NCI-H2227 treated with DMSO at 0.1 percent for 48 hours (cell line): ENCODE measurements at regions not wholly inside any gene's neighbourhood (a gene's known extent, or its start where the extent isn't known, plus 50 kb on each side); places are given as distances from the start of the nearest gene placed in this dataset.
A peak's percentile ranks its signal among the peaks of the same experiment; 100 is the strongest.
"Not testable (repeated sequence)": the region's sequence is repeated elsewhere in the genome, so short reads cannot be mapped to it uniquely, and the experiment has no call there.

Experiments used
- DNase-seq: peaks from one replicate; lab custom pipeline; 2025; lab: John Stamatoyannopoulos, UW

- DNase-seq: no peak
These were observed 533.3 kb downstream of the SOCS6 start for GRCh38 chr18:70822117-70822516.

- no peak for DNase-seq
These were observed 519.7 kb downstream of the SOCS6 start for GRCh38 chr18:70808481-70809056.

- peak; percentile 12 for DNase-seq
These were observed 493.1 kb downstream of the SOCS6 start for GRCh38 chr18:70781860-70782453.

GRCh38 chr18:70766254-70766653, 477.4 kb downstream of the SOCS6 start:
- not testable (repeated sequence) for DNase-seq

- DNase-seq: no peak
These were observed 474.0 kb downstream of the SOCS6 start for GRCh38 chr18:70762812-70763211.

GRCh38 chr18:70758780-70759179, 469.9 kb downstream of the SOCS6 start:
- no peak for DNase-seq

GRCh38 chr18:70754486-70754885, 465.6 kb downstream of the SOCS6 start:
- no peak for DNase-seq

GRCh38 chr18:70732916-70733315, 444.1 kb downstream of the SOCS6 start:
- DNase-seq: no peak

GRCh38 chr18:70732188-70732587, 443.3 kb downstream of the SOCS6 start:
- DNase-seq: no peak

- DNase-seq: no peak
These were observed 431.8 kb downstream of the SOCS6 start for GRCh38 chr18:70720607-70721006.

GRCh38 chr18:70709720-70710119, 420.9 kb downstream of the SOCS6 start:
- DNase-seq: no peak

- no peak for DNase-seq
These were observed 420.3 kb downstream of the SOCS6 start for GRCh38 chr18:70709144-70709543.

GRCh38 chr18:70705831-70706416, 417.1 kb downstream of the SOCS6 start:
- DNase-seq: peak; percentile 40

GRCh38 chr18:70700496-70700895, 411.7 kb downstream of the SOCS6 start:
- DNase-seq: no peak

- DNase-seq: no peak
These were observed 409.7 kb downstream of the SOCS6 start for GRCh38 chr18:70698574-70698973.

- no peak for DNase-seq
These were observed 404.4 kb downstream of the SOCS6 start for GRCh38 chr18:70693246-70693645.

GRCh38 chr18:70689765-70690164, 400.9 kb downstream of the SOCS6 start:
- not testable (repeated sequence) for DNase-seq

GRCh38 chr18:70688286-70688685, 399.4 kb downstream of the SOCS6 start:
- DNase-seq: no peak

GRCh38 chr18:70684821-70685220, 396.0 kb downstream of the SOCS6 start:
- DNase-seq: no peak

- no peak for DNase-seq
These were observed 394.4 kb downstream of the SOCS6 start for GRCh38 chr18:70683263-70683662.

GRCh38 chr18:70674896-70675295, 386.1 kb downstream of the SOCS6 start:
- no peak for DNase-seq

GRCh38 chr18:70673831-70674230, 385.0 kb downstream of the SOCS6 start:
- DNase-seq: no peak

- DNase-seq: no peak
These were observed 383.7 kb downstream of the SOCS6 start for GRCh38 chr18:70672581-70672980.
